ENCODE measurements at regions not wholly inside any gene's neighbourhood (a gene's known extent, or its start where the extent isn't known, plus 50 kb on each side); places are given as distances from the start of the nearest gene placed in this dataset.

DNA sequence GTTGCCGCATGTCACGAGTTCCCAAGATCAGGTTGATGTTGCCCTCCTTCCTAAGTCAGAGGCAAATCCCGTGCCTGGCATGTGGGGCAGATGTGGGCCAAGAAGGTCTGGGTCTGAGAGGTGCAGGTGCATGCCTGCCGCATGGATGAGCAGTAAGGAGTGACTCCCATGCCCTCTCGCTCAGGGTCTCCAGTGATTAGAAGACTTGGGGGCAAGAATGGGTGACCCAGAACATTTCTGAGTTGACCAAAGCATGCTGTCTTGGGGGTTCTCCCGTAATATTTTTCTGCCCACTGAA lies 120.6 kb upstream of the HDAC4 start:
- no peak for DNase-seq (ENCODE audit: low read depth in 2 of 2)

DNA sequence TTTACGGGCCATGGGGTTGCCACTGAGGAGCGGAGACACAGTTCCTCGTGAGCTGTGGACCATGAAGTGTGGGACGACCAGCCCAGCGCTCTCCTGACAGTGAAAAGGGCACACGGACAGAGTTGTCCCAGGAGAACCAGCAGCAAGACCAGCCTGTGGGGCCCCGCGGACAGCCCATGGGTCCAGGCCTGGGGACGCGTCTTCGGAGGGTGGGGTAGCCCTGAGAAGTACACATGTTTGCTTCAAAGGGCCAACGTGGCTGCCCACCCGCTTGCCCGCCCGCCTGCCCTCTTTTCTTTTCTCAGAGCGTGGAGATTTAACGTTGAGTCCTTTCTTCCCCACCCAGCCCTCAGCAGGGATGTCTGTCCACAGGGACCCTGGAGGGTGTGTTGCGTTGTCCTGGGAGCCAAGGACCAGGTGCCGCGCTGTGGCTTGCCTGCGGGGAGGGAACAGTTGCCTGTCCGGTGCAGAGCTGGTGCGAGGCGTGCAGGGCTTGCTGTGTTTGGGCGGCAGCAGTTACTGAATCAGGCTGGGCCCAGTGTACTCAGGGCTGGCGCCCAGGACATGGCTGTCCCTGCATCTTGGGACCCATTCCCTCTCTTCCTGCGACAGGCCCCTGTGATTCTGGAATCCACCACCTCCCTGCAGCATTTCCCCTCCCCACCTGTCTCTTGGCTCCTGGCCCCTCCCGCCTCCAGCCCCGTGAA lies 120.1 kb upstream of the HDAC4 start:
- DNase-seq (ENCODE audit: low read depth in 2 of 2): no peak

DNA sequence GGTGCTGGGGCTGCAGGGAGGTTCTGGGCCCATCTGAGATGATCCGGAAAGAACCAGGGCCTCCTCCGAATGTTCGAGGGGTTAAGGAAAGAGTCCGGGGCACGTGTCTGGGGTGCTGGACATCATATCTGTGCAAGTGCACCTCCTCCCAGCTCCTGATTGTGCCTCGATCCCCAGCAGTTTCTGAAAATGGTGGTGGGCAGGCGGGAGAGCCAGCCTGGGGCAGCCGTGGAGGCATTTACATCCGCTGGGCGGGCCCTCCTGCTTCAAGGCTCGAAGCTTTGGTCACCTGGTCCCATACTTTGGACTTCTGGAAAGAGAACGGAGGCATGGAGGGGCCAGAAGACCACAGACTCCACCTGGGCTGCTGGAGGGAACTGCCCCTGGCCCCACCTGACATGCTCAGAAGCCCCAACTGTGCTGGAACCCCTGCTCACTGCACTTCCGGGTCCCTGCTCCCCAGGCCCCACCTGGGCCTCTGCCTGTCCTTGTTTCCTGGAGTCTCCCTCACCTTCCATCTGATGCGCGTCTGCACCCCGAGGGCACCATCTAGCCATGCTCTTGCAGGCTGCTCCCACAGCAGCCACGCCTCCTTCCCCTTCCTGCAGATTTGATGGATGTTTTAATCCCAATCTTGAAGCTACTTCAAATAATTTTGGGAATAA lies 119.2 kb upstream of the HDAC4 start:
- no peak for DNase-seq (ENCODE audit: low read depth in 2 of 2)

DNA sequence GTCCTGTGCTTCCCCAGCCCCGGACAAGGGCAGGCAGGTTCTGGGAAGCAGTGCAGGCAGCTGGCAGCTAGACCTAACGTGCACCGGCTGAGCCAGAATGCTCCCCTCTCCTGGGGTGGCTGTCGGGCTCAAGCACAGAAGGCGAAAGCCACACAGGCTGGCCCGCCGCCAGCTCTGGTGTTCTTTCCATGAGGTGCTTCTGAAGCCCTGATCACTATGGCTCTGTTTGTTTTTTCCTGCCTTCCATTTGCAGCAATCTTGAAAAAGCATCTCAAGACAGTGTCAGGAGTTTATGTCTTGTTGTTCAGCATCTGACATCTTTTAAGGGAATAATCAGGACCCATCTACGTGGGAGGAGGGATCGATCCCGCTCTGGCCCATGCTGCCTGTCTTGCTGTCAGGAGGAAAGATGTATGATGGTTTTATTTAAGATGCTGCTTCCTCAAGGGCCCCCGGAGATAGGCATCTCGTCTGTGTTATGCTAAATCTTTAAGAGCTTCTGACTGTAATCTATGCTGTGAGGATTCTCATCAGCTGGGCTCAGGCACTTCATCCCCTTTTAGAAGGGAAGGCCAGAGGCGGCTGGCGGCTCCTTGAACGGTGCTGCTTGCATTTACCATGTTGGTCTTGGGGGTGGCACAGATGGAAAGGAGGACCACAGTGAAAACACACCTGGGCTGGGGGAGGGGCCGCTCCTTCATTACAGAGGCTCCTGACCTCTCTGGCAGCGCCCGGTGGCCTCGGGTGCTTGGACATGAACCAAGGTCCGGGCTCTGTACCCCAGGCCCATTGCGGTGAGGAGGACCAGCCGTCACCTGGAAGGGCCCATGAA lies 118.5 kb upstream of the HDAC4 start:
- no peak for DNase-seq (ENCODE audit: low read depth in 2 of 2)

DNA sequence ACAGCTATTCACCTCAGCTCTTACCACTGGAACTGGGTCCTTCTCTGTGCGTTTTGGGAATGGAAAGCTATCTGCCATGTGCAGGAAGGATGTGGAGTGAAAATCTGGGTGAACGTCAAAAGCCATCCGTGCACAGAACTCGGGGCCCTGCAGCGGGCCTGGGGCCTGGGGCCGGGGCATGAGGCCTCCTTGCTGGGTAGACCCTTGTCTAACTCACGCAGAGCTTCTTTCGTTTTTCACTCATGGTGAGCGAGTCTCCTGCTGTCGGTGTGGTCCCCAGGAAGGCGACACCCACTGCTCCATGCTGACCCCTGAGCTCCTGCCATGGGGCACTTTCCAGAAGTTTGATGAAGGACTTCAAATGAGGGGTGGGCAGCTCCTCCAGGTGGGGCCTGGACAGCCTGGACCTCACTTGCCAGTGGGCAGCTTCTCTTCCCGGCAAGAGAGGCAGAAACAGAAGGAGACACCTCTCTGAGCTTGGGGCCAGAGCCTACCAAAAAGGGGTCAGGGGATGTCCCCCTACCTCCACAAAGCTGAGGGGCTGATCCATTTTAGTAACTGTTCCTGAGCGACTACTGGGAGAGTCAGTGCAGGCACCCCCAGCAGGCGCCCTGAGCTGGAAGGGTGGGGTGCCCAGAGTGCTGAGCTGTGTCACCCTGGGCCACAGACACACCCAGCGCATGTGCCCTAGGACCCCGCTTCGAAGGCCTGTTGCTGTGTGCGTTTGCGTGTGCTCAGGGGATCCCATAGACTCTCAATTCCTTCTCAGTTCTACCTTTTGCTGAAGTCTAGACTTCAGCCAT lies 117.7 kb upstream of the HDAC4 start:
- DNase-seq (ENCODE audit: low read depth in 2 of 2): no peak

DNA sequence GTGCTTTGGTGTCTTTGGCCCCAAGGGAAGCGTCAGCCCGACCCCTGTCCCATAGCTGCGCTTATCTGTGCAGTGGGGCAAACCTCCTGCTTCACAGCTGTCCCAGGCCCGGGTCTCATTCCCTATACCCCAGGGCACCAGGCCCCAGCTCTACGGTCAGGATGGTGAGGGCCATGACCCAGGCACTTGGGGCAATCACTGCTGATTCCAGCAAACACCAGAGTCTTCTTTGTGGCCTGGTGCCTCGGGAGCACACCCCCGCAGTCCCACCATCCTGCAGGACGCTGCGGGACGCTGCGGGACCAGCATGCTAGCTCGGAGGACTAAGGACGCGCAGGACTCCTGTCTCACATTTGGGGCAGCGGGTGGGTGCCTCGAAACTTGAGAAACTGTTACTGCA lies 116.9 kb upstream of the HDAC4 start:
- DNase-seq (ENCODE audit: low read depth in 2 of 2): no peak

DNA sequence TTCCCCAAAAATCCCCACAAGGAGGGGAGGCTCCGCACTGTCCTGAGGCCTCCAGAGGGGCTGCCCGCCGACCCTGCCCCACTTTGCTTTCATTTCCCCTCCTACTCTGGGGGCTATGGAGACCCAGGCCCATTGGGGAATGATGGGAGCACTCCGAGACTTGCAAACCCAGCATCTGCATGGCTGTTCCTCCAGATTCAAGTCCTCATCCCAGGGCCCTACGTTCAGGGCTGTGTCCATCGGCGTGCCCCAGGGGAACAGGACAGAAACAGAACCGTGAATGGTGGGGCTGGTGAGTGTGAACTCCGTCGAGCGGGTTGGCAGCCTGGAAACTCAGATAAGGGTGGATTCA lies 116.1 kb upstream of the HDAC4 start:
- no peak for DNase-seq (ENCODE audit: low read depth in 2 of 2)

DNA sequence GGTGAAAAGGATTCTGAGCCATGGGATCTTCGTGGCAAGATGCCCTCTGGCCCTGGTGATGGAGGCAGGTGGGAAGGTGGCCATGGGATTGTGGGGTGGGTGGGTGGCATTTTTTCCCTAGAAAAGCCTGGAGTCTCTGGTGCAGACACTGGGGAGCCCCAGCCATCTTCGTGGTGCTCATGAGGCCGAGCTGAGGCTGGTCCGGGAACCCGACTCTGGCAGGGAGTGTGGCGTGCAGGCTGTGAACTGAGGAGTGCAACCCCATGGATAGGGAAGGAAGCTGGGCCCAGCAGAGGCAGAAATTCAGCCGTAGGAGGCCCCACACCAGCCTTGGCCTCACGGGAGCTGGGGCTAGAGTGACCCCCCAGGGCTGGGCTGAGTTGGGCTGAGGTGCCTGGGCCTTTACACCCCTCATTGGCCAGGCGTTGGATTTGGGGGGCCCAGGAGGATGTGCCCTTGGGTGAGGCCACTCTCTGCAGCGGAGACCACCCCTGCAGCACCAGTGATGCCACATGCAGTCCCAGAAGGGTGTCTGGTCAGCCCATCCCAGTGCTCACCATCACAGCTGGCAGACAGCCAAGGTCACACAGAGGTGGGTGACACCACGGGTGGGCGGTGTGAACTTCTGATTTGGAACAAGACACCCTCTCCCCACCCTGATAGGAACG lies 115.6 kb upstream of the HDAC4 start:
- DNase-seq (ENCODE audit: low read depth in 2 of 2): no peak

DNA sequence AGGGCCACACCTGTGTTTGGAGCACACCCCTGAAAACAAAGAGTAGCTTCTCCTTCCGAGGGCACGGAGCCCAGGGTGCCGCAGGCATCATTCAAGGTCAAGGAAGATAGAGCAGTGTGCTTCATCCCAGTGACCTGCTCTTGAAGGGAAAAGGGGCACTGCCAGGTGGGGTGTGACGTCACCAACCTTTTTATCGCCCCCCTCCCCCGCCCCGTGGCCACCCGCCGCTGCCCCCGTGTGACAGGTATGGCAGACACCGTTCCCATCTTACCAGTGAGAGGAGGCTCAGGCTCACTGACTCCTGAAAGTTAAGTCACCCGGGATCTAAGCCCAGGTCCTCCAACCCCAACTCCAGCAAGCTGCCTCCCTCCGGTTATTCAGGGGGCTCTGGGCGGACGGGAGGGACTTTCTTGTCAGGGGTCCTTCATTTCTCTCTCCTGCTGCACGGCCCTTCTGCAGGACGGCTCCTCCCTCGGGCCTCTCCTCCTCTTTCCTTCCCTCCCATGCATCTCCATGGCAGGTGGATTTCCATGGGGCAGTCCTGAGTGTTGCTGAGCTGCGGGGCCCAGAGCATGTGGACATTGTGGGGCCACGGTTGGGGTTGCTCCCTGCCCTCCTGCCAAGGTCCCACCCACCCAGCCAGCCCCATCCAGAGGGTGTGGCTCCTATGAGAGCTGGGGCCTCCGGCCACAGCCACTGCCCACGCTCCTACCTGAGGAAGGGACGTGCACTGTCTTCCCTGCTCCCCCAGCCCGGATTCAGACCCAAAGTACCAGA lies 114.1 kb upstream of the HDAC4 start:
- no peak for DNase-seq (ENCODE audit: low read depth in 2 of 2)

DNA sequence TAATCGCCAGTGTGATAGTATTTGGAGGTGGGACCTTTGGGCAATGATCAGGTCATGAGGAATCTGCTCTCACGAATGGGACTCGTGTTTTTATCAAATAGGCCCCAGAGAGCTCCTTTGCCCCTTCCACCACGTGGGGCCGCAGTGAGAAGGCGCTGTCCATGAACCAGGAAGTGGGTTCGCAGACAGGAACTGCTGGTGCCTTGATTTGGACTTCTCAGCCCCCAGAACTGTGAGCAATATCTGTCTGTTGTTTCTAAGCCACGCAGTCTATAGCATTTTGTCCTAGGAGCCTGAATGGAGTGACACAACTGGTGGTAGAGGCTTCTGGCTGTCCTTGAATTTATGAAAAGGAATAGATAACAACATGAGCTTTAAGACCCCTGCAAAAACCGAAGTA lies 111.2 kb upstream of the HDAC4 start:
- no peak for DNase-seq (ENCODE audit: low read depth in 2 of 2)

DNA sequence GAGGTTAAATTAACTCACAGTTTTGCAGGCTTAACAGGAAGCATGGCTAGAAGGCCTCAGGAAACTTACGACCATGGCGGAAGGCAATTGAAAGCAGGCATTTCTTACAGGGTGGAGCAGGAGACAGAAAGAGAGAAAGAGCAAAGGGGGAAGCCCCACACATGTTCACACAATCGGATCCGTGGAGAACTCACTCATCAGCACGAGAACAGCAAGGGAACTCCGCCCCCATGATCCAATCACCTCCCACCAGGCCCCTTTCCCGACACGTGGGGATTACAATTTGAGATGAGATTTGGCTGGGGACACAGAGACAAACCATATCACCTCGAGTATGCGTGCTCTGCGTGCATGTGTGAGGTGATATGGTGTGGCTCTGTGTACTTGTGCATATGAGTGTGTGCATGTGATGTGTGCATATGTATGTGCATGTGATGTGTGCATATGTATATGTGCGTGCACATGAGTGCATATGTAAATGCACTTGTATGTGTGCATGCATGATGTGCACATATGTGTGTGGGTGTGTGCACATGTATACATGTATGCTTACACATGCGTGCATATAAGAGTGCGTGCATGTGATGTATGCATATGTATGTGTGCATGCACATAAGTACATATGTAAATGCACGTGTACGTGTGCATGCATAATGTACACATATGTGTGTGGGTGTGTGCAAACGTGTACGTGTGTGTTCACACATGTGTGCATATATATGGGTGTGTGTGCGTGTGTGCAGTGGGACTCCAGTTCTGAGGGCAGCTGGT lies 108.7 kb upstream of the HDAC4 start:
- no peak for DNase-seq (ENCODE audit: low read depth in 2 of 2)

DNA sequence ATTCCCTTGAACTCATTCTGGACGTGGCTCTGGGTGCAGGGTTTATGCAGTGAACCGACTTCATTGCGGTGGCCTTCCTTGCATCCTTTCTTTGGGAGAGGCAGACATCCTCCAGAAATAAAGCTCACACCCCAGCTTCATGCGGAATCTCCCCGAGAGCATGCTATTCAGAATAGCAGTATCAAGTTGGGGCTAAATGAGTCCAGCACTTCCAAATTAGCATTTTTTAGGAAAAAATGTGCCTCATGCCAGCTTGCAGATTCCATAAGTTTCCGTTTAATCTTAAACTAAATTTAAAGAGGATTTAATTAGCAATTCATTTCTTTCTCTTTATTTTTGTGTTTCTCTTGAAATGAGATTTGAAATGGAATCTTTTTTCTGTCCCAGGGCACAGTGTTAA lies 107.4 kb upstream of the HDAC4 start:
- DNase-seq (ENCODE audit: low read depth in 2 of 2): no peak

DNA sequence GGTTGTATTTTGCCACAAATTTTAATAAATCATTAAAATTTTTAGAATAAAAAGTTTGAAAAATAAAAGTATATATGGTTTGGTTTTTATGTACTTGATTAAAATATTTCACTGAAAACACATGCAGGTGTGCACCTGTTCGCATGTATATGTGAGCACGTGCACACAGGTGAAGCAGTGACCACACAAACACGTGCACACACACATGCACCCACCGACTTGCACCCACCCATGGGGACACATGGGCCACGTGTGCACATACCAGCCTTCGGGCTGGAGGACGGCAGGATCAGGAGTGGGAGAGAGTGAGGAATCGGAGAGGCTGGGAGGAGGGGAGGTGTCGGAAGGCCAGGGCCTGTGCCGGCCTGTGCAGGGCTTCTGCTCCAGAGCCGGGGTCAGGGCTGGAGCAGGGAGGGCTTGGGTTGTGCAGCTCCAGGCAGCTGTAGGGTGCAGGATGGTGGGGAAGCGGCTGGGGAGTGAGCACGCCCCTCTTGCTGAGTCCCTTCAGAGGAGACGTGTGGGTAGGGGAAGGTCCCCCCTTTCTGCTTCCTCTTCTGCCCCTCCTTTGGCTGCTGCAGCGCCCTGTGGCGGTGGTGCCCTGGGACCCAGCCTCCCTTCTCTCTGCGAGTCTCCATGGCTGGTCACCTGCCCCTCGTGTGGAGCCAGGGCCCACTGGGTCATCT lies 106.9 kb upstream of the HDAC4 start:
- DNase-seq (ENCODE audit: low read depth in 2 of 2): no peak

DNA sequence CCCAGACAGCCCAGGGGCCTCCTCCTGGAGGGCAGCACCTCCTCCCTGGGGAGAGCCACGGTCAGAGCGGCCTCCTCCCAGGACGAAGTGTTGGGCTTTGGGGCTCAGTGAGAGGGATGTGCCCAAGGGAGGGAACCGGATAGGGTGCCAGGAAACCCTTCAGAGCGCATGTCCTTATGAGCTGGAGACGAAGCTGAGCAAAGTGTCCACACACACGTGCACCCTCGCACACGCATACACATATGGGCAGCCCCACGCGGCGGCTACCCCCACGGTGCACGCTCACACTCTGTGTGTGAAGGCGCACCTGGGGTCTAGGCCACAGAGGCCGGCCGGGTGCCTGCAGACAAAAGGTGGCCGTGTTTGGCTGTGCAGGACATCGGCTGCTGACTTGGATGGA lies 106.1 kb upstream of the HDAC4 start:
- DNase-seq (ENCODE audit: low read depth in 2 of 2): no peak

DNA sequence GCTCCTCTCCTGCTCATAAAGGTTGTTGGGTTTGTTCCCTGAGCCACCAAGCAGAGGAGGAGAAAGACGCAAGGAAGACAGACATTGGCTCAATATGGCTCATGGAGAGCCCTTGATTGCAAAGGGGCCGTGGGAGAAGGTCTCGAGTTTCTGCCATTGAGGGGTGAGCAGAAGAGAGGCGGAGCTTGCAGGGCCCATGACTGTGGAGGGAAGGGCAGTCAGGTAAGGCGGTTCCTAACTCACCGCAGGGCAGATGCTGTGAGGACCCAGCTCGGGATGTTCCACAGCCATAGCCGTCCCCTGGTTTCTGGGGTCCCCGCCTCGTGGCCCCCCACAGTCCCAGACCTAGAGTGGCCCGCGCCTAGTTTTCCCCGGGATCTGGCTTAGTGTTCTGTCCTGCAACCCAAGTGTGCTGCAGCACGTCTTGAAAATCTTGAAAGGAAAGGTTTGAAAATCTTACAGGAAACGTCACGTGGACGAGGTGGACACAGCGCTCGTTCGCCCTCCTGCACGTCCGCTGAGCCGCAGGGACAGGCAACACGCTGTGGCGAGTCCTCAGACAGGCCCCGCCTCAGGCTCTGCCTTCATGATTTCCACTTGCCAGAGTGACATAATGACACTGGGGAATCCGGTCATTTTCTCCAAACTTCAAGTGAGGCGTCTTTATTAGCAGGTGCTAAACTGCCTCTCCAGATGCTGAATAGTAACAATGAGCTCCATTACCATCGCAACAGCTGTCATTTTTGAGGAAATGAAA lies 105.5 kb upstream of the HDAC4 start:
- DNase-seq (ENCODE audit: low read depth in 2 of 2): no peak

DNA sequence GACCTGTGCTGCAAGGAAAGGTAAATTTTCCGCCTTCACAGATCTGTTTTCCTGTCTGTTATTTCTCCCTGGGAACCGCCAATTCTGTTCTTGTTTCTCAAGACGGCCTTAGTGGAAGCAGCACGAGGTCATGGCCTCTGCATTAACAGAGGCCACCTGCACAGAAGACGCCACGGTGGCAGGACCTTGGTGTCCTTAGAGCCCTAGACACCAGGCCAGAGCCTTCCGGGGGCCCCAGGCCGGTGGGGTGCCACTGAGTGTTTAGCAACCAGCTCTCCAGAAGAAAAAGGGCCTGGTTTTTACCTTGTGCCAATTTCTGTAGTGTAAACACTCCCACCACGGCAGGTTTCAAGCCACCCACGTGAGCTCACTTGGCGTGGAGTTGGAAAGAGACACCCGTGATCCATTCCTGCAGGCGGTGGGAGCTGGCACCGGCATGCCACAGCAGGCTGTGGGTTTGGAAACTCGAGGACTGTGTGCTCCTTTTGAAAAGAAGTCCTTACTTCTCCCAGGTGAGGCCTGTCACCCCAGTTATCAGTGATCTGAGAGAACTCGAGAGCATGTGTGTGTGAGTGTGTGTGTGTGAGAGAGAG lies 103.9 kb upstream of the HDAC4 start:
- no peak for DNase-seq (ENCODE audit: low read depth in 2 of 2)

DNA sequence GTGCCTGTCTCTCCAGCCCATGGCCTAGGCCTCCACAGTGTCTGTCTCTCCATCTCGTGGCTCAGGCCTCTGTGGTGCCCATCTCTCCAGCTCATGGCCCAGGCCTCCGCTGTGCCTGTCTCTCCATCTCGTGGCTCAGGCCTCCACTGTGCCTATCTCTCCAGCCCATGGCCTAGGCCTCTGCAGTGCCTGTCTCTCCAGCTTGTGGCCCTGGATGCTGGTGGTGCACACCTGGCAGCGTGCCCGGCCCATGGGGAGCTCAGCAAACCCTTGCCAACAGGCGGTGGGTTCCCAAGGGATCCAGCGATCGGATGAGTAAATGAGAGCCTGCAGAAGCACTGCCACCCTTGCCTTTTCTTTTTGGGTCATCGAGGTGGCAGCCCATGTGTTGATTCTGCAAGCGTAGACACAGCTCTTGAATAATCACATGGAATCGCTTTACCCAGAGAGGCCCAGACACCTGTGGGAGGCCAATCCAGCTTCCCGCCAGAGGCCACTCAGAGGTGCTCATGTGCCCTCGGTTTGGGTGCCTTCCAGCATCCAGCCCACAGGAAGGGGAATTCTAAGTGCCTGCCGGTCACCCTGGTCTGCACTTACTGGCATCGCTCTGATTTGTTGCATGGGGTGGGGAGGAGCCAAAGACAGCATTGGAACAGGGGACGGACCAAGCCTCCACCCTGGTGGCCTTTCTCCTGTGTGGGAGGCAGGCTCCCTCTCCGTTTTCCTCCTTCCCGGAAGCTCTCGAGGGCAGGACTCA lies 101.8 kb upstream of the HDAC4 start:
- no peak for DNase-seq (ENCODE audit: low read depth in 2 of 2)
